GM18858 (cell line): ENCODE measurements at regions not wholly inside any gene's neighbourhood (a gene's known extent, or its start where the extent isn't known, plus 50 kb on each side); places are given as distances from the start of the nearest gene placed in this dataset.
"Not testable (repeated sequence)": the region's sequence is repeated elsewhere in the genome, so short reads cannot be mapped to it uniquely, and the experiment has no call there.

ENCODE experiments used
- ATAC-seq: cut with Tn5 transposase; IDR thresholded peaks from one replicate; pipeline ENCODE4 v1.9.1; 2021; ENCODE audit not compliant: unreplicated experiment

DNA sequence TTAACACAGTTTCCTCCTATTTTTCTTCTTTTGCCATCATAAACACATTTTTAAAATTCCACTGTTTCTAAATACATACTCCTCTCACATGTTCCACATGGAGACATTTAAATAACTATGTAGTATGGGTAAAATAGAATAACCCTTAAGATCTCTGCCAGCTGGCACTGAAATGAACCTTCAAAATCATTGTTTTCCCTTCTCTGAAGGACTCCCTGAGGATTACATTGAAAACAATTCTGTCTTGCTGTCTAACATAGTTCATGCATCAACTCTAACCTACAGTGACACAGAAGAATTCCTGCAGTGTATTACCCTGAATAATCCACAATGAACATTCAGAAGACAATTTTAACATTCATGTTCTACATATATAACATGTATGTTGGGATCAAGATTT is 1361.8 kb upstream of the CITED2 start:
- no peak for ATAC-seq

DNA sequence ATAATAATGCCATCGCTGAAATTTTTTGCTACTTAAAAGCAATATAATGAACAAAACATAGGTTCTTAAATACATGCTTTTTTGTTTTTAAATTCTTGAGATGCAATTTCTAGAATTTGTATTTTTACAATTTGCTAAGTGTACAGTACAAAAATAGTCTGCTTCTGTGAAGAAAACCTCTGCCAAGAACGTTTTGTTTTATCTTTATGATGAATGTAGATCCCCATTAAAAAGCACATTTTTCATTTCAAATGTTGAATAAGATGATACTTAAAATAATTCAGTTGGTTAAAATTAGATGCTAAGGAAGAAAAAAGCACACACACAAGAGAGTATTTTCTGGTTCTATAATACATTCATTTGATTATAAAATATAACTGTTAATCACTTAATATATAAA is 1358.5 kb upstream of the CITED2 start:
- no peak for ATAC-seq

DNA sequence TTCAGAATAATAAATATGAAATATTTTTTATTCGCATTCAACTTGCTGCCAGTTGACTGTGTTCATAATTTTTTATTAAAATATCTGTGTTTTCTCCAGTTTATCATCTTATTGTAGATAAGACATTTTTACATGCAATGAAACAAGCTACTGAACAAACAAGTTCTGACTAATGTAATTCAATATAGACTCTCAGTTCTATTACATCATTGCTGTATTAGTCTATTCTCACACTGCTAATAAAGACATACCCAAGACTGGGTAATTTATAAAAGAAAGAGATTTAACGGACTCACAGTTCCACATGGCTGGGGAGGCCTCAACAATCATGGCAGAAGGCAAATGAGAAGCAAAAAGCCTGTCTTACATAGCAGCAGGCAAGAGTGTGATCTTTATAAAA is 1357.7 kb upstream of the CITED2 start:
- ATAC-seq, result no peak

DNA sequence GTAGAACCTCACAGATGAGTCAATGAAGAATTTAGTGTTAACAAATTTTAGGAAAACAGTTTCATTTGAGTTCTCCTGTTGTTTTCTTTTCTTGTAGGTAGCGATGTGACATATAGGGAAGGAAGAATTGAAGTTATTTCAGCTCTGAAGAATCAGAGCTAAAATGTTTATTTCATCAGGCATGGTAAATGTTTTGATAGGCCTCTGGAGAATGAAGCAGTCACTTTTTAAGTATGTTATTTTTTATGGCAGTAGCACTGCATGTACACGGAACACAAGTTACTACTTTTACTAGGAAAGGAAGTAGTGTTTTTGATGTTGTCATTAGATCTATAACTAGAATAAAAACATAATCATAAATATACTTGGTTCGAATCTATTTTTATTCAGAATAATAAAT is 1357.3 kb upstream of the CITED2 start:
- no peak for ATAC-seq

- no peak for ATAC-seq
Observed at GRCh38 chr6:140729521-140729920, 1355.1 kb upstream of the CITED2 start.

DNA sequence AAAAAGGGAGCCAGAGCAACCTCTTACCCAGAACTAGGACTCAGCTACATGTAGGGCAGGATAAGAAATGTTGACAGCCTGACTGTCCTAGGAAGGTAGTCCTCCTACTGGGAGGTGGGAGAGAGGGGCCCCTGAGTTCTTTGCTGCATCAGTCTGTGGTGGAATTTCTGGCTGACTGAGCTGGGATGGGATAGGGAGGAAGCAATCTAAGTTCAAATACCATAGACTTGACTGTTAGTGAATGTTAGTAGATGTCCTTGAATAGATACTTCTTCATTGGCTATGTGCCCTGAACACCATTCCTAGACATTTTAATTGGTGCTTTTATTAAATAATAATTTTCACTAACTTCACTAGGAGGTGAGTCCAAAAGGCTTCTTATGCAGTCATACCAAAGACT is 1343.6 kb upstream of the CITED2 start:
- no peak for ATAC-seq

- ATAC-seq, result no peak
Observed at GRCh38 chr6:140713495-140713894, 1339.0 kb upstream of the CITED2 start.

GRCh38 chr6:140711019-140711613 is 1336.7 kb upstream of the CITED2 start:
- ATAC-seq, result peak; percentile 66

GRCh38 chr6:140708441-140708840 is 1334.0 kb upstream of the CITED2 start:
- no peak for ATAC-seq

DNA sequence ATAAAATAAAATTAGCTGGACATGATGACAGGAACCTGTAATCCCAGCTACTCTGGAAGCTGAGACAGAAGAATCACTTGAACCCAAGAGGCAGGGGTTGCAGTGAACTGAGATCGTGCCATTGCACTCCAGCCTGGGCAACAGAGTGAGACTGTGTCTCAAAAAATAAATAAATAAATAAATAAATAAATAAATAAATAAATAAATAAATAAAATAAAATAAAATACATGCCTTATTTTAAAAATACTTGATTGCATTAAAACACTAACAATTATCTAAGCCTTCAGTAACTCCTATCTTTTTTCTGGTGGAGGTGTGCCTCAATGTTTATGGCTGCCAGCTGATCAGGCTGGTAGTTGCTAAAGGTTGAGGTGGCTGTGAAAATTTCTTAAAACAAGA is 1329.6 kb upstream of the CITED2 start:
- ATAC-seq, result not testable (repeated sequence)

DNA sequence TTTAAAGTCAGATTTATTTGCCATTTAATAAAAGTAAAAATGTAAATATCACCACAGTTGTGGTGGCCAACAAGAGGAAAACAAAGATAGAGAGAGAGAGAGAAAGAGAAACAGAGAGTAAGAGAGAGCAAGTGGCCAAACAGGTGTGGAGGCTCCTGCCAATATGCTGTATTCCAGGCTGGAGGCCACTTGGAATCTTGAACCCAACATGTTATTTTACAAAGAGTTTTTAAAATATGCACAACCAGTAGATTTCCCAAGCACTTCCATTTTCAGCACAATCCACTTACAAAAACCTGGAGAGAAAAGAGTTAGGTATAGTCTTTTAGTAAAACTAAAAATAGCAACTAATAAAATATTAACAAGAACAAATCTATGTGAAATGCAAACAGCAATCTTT is 1323.1 kb upstream of the CITED2 start:
- no peak for ATAC-seq

DNA sequence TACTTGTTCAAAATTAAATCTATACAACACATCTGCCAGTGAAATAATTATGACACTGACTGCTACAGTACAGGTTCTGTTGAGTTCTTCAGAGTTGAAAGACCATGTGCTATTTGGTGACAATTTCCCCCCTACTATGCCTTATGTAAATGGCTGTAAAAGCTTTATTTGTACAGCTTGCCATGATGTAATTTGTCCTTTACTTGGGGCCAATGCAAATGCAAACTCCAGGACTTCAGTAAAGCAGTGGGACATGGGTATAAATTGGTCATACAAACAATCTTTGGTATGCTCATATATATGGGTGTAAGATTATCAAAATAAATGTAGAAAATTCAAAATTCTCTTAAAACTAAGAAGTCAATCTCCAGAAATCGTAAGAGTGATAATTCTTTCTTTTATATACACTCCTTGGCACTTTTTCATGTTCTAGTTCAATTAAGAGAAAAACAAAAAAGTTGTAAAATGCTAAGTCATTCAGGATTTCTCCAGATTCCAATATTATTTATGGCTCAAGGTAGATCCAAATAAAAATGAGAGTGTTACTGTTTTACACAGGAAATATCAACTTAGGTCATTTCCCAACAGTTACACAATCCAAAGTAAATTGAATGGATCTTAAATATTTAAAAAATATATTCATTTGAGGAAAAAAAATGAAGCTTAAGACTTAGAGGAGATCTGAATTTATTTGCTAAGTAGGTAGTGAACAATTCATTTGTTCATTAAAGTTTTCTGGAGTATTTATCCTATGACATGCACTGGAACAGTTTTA is 1310.5 kb upstream of the CITED2 start:
- no peak for ATAC-seq

- no peak for ATAC-seq
Observed at GRCh38 chr6:140677781-140678528, 1303.5 kb upstream of the CITED2 start.

GRCh38 chr6:140671926-140672325 is 1297.5 kb upstream of the CITED2 start:
- ATAC-seq, result no peak

GRCh38 chr6:140670021-140670420 is 1295.6 kb upstream of the CITED2 start:
- no peak for ATAC-seq

DNA sequence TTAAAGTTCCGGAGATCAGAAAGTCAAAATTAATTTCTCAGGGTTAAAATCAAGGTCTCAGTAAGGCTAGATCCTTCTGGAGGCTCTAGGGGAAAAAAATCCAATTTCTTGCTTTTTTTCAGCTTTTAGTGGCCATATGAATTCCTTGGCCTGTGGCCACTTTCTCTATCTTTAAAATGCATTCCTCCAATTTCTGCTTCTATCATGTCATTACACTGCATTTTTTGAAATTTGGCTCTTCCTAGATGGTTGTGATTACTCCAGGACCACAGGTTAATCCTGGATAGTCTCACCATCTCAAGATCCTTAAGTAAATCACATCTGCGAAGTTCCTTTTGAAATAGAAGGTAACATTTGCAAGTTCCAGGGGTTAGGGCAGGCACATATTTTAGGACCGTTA is 1294.9 kb upstream of the CITED2 start:
- ATAC-seq, result no peak

GRCh38 chr6:140663772-140664171 is 1289.3 kb upstream of the CITED2 start:
- no peak for ATAC-seq

DNA sequence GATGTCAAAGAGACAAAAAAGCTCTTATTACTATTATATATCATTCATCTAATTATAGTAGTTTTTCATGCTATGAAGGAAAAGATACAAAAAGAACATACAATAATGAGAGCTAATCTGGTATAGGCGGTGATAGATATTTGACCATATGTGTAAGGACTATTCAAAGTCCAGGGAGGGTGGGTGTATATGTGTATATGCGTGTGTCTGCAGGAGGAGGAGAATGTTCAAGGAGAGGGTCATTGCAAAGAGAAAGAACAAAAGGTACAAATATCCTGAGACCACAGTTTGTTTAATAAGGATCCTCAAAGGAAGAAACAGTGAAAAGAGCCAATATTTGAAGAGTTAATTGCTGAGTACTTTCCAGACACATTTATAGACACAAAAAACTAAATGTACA is 1288.6 kb upstream of the CITED2 start:
- no peak for ATAC-seq

- no peak for ATAC-seq
Observed at GRCh38 chr6:140661691-140662090, 1287.2 kb upstream of the CITED2 start.

DNA sequence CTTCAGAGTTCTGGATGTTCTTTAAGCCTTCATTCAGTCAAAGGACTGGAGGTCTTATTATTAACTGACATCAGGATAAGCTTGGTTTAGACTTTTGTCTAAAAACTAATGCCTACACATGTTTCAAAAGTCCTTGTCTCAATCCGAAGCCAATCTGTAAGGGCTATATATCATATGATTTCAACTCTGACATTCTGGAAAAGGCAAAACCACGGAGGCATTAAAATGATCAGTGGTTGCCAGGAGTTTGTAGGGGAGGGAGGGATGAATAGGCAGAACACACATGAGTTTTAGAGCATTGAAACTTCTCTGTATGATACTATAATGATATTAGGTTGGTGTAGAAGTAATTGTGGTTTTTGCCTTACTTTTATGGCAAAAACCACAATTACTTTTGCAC is 1285.8 kb upstream of the CITED2 start:
- ATAC-seq, result no peak

DNA sequence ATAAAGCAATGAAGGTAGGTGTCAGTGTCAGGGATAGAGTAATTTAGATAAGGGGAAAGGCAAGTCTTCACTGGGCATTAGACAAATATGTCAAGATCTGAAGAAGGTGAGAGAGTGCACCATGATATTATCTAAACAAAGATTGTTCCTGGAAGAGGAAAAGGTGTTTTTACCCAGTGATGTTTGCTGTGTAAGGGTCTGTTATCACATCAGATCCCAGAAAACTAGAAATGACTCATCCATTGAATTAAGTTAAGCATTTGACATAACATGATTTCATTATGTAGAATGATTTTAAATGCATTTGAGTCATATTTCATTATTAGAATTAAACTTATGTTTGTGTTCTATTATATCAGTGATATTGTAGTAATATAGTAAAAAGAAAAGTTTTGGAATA is 1279.5 kb upstream of the CITED2 start:
- no peak for ATAC-seq

- no peak for ATAC-seq
Observed at GRCh38 chr6:140653506-140653905, 1279.1 kb upstream of the CITED2 start.
